Sigmoid colon (tissue), 4 donors: ENCODE measurements at regions not wholly inside any gene's neighbourhood (a gene's known extent, or its start where the extent isn't known, plus 50 kb on each side); places are given as distances from the start of the nearest gene placed in this dataset.

Experiments used
- CTCF ChIP-seq, 4 experiments: fragments of 450-650 bp in 3 of 4; fragments of 200-600 bp in 1 of 4; IDR thresholded peaks; one replicate each; pipeline ENCODE4 v1.5.1; 2016 to 2019; ENCODE audit warnings: antibody characterized with exemption in 4 of 4, mild to moderate bottlenecking in 3 of 4, moderate library complexity in 2 of 4
- EP300 ChIP-seq, 4 donors: sonication (generic); formaldehyde crosslinking; IDR thresholded peaks; one replicate each; pipeline ENCODE4 v1.6.1; 2017; ENCODE audit warnings: antibody characterized with exemption in 4 of 4
- POLR2AphosphoS5 ChIP-seq, 4 donors: sonication (generic); formaldehyde crosslinking; IDR thresholded peaks; one replicate each; pipeline ENCODE4 v1.6.1; 2017; ENCODE audit warnings: antibody characterized with exemption in 4 of 4

- TF ChIP-seq POLR2AphosphoS5 (IDR thresholded peaks at IDR 0.05) (no peak), CTCF (IDR thresholded peaks at IDR 0.05) (no peak), EP300 (IDR thresholded peaks at IDR 0.05) (no peak)
Measured at GRCh38 chr7:15143936-15144335, 241.4 kb upstream of the DGKB start.
